Stimulated activated CD4-positive, alpha-beta T cell treated with anti-CD3 and anti-CD28 coated beads, Interleukin-4, amount 100 ng/mL, for 24 hours (primary cell): ENCODE measurements at regions not wholly inside any gene's neighbourhood (a gene's known extent, or its start where the extent isn't known, plus 50 kb on each side); places are given as distances from the start of the nearest gene placed in this dataset.
"Not testable (repeated sequence)": the region's sequence is repeated elsewhere in the genome, so short reads cannot be mapped to it uniquely, and the experiment has no call there.

Experiments
- DNase-seq: peaks from one replicate; pipeline ENCODE4 v3.0.0-alpha.2; 2020

DNA sequence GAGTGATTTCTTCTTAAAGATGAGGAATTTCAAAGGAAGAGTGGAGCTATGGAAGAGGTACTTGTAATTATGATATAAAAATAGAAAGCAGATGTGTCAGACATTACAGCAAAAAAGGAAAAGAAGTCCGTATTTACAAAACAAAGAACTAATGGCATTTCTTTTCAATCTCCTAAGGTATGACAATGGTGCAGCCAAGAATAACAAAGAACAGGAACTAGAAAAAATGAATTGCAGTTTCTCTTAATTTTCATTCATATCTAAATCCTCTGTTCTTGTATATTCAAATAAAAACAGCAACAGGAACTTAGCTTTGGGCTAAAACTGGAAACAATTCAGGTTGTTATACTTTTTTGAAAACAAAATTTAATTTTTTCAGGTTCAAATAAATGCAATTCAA is 105.1 kb downstream of the SPRY1 start:
- DNase-seq, result no peak

DNA sequence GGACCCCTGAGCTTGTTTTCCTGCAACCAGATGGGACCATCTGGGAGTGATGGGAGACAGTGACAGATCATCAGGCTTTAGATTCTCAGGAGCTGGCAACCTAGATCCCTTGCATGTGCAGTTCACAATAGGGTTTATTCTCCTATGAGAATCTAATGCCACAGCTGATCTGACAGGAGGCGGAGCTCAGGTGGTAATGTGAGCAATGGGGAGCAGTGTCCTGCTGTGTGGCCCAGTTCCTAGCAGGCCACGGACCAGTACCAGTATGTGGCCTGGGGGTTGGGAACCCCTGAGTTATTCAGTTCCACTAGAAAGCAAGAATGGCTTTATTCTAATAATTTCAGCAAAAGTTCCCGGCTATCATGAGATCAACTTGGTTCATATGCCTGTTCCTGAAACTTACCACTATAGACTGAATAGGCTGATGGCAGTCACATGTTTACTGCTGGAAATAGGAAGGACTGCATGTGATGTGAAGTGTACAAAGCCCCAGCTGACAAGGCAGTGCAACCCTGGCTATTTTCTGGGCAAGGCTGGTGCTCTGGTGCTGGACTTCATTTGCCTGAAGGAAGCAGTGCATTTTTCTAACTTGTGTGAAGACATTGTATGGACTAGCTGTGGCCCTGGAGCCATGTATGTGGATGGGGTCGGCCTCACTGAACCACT is 107.2 kb downstream of the SPRY1 start:
- DNase-seq, result no peak

DNA sequence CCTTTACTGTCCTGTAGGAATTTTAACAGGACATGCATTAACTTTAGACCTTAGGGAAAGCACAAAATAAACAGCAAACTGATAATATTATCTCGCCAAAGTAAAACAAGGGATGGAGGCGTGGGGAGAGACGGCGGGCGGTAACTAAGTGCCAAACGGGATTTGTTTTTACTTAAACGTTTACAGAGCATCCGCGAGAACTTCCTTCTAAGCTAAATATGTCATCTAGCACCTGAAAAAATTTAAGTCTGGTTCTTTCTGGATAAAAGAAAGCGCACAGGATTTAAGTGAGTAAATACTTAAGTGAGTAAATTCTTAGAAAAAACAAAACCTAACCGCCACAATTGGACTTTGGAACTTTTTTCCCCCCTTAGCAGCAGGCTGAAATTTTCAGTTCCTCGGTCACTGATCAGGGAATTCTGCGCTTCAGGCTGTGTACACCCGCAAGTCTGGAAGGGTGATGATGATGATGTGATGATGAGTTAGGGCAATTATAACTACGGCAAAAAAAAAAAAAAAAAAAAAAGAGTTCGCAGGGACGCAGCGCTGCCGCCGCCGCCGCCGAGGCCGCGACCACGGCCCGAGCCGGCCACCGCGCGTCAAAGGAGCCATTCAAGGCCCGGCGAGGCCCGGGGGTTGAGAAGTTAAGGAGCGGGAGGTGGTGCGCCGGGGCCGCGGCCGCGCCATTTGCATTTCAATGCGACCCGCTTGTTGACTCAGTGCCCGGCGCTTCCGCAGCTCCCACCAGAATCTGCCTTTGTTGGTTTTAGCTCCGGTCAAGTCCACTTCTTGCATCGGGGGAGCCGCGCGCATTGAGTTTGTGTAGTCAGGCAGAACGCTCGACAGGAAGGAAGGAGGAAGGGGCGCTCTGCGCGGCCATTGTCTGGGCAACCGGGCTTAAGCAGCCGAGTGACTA is 108.8 kb downstream of the SPRY1 start:
- no peak for DNase-seq

DNA sequence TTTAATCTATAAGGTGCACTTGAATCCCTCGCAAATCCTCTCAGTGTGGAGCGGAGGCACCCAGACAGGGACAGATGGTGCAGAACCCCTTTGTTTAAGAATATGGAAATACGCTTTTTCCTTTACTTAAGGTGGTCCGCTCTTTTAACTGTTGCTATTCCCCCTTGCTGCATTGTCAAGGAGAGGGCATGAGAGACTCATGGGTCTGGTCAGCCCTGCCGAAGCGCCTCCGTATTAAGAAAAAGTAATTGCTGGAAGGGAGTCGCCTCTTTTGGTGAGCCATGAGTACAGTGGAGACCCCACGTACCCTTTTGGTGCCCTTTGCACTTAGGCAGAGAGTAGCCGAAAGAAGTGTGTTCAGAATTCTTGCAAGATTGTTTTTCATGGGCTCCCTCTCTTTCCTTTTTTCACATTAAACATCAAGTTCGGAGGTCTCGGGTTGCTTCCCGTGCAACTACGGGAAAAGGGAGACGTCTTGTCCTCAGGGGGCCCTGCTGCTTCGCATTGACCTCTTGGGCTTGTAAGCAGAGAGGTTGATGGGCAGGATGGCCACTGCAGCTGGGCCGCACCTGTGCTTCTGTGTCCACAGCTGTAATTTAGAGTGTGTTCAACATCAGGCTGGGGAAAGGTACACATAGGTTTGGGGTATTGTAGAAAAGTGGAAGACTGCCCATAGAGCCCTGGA is 109.6 kb downstream of the SPRY1 start:
- no peak for DNase-seq

DNA sequence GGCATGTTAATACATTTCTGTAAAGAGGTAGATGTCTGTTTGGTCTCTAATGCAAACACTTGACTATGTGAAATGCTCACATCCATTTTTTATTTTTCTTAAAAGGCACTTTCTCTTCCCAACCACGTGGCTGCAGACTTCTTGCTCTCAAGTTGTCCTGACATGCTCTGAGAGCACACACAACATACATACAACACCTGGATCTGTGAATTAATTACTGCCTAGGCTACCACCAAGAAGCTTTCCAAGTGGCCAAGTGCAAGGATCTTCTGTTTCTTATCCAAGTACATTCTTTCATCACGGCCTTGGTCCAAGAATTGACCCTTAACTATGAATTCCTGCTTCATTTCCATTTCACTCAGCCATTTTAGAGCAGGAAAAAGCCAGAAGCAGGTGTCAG is 110.8 kb downstream of the SPRY1 start:
- DNase-seq, result no peak

DNA sequence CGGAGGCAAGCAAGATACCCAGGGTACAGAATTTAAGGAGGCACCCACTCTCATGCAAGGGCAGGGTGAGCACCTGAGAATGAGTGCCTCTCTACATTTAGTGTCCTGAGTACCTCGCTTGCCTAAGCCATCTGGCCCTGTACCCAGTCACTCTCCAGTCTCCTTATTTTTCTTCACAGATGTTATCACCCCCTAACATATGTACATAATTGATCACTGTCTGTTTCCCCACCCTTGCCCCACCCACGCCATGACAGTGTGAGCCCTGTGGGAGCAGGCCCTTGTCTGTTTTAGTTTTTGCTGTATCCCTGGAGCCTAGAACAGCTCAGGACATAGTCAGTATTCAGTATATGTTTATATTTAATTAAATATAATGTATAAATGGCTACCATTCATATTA is 113.6 kb downstream of the SPRY1 start:
- DNase-seq, result no peak

DNA sequence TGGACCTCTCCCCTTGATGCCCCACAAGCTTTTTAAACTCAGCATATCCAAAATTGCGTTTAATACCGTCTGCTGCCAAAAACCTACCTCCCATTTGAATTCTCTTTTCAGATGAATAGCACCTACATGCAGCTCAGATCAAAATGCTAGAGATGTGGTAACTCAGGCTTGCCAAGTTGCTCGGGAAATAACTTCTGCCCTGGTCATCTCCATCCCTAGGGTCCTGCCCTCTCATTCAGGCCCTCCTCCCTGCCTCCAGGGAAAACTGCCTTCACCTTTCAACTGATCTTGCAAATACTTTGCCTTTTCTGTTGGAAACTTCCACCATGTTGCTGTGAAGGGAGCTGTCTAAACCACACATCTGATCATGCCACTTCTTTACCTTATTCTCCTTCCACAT is 114.1 kb downstream of the SPRY1 start:
- DNase-seq, result no peak

DNA sequence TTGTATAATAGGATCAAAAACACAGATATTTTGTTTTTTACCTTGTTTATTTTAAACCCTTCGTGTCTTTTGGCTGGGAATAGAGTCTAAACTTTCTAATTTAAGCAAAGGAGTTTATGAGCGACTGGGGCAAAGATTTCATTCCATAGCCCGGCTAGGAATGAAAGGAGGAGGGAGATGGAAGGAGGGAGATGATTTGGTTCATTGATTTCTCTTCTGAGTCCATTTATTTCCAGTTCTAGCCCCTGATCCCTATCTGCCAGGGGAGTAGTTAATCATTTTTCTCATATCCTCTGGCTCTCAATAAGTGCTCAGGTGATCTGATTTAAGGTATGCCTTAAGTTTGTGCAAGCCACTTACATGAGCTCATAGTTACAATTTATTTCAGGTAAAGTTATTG is 120.0 kb downstream of the SPRY1 start:
- DNase-seq, result no peak

DNA sequence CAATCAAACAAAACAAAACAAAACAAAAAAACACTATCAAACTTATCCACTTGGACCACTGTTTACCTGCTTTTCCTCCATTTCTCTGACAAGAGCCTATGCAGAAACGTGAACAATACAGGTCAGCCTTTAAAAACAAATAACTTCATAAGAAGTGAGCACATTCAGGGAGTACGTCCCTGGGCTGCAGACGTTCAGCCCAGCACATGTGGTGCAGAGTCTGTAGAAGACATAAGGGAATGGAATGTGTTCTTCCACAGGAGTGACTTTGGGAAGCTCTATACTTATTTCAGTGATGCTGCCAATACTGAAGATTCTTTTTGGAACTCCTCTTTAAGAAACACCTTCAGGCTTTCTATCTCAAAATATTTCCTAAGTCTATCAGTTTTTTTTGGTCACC is 120.6 kb downstream of the SPRY1 start:
- no peak for DNase-seq

DNA sequence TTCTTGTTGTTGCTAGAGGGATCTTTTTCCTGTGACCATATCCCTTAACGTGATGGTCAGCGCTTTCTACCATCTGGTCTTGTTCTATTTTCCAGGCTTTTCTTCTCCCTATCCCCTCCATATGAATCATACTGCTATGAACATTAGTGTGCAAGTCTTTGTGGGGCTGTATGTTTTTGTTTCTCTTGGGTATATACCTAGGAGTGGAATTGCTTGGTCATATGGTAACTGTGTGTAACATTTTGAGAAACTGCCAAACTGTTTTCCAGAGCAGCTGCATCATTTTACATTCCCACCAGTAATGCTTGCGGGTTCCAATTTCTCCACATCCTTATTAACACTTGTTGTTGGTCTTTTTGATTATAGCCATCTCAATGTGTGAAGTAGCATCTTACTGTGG is 121.4 kb downstream of the SPRY1 start:
- DNase-seq, result no peak

DNA sequence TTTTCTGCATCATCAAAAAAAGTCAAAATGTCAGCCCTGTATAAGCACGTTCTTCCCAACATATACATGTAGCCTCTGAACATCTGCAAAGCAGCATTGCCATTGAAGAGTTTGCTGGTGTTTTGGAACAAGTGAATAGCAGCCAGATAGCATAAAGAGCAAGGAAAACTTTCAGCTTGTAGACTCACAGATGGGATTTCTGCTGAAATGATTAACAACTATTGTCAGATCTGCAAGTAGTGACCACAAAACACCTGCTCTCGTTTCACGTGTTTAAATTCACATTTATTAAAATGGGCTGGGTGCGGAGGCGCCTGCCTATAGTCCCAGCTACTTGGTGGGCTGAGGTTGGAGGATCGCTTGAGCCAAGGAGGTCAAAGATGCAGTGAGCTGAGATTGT is 123.7 kb downstream of the SPRY1 start:
- no peak for DNase-seq

DNA sequence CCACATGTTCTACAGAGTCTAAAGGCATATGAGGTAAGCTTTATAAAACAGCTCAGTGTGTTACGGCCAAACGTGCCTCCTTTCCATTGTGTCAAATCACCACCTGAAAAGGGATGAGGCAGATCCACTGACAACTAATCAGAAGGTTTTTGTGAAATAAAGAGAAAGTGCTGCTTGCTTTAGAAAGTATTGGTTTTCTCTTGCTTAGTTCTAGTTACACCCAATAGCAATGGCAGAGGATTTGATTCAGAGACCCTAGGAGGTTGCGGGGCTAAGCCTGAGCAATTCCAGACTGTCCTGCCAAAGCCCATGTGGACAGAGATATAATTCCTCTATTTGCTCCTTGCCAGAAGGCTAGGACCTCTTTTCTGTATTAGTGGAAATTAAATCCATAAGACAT is 125.5 kb downstream of the SPRY1 start:
- no peak for DNase-seq

DNA sequence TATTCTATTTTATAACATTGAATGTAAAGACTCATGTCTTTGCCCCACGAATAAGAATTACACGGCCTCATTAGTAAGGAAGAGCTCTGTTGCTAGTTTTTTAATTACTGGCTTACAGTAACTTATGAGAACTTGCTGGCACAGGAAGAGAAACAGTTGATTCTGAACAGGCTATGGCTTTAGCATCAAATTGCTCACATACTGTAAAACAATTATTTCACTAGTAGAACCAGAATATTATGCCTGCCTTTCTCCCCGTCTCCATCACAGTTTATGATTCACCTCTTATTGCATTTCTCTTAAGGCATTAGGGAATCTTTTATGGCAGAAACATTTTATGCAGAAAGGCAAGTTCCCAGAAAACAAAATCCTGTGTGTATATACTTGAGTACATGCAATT is 126.1 kb downstream of the SPRY1 start:
- no peak for DNase-seq

DNA sequence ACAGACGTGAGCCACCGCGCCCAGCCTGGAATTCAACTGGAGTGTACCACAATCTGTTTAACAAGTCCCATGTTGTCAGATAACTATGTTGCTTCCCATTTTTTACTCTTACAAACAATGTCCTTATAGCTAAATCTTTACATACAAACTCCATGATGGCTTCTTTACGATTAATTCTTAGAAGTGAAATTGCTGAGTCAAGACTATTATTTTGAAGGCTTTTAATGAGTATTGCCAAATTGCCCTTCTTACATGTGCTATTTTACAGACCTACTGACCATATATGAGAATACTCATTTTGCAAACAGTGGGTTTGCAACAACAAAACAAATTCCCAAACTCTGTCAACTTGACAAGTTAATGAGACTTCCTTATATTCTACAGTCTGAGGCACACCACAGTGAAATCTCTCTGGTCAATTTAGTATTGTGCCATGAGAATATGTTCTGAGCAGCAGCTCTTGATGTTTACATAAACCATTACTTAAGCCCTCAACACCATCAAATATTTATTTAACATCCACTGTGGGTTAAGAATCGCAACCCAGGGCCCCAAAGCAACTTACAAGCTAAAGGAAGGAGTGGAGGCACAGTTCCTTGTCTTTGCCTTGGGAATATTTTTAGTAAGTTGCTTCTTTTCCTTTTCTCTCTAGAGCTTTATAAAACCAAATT is 128.5 kb downstream of the SPRY1 start:
- no peak for DNase-seq

DNA sequence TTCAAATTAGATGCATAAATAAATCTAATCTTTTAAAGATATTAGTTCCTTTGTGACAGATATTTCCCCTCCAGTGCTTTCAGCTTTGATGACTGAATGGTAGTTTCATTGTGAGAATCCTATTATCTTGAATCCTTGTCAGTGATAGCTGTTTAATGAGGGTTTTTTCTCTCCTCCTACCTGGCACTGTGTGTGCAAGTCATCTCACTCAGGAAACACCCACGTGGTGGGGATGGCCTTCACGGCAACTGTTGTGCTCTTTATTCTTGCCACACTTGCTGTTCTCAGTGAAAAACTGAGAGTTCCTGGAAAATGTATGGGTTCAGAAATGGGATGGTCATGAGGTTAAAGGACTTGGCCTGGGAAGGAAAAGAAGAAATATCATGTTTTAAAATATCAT is 129.9 kb downstream of the SPRY1 start:
- no peak for DNase-seq

DNA sequence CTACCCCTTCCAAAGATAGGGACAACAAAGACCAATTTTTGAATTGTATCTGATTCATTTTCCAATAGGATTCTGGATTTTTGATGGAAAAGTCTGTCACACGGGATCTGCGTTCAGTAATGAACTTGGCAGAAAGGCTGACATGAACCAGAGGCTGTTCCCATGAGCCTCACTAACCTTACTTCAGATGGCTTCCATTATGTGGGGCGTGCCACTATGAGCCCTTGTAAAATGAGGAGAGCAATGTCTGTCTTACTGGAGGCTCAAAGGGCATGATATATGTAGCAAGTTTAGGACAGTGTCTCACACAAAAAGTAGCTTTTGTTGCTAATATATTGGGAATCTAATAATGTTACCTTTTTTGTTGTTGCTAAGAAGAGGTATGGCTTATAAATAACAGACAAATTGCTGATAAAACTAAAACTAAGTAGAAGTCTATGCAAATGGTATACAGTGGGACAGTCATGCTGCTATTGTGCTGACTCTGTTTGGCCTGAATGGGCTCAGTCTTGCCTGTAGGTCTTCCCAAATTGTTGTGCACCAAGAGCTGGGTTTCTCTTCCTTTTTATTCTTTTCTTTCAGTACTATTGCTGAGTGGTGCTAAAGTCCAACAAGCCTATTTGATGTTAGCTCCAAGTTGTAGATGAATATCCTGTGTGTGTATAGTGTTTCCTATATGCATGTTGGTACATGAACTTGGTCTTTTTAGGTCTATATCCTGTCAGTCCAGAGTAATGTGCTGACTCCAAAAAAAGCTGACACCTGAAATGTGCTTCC is 132.1 kb downstream of the SPRY1 start:
- DNase-seq, result no peak

DNA sequence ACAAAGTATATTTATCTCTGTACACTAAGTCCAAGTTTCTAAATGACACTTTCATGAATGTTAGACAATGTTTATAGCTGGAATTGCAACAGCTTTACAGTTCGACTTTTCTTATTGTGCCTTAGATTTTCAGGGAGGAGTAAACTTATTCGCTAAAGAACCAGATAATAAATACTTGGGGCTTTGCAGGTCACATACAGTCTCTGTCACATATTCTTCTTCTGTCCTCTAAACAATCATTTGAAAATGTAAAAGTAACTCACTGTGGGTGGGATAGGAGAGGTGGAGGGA is 132.6 kb downstream of the SPRY1 start:
- DNase-seq, result no peak

DNA sequence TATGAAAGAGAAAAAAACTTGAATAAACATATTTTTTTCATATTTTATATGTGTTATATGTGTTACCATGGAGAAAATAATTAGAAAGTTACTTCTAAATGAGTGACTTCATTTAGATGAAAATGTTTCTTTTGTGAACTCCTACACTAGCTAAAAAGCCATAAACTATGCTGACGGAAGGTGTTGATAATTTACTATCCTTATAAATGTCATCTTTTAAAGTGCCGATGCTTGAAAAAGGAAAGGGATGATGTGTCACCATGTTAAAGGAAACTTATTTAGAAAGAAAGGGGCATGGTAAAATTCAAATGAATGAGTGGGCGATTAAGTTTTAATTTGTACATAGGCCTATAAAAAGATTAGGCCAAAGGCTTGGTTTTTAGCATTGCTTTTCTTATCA is 133.8 kb downstream of the SPRY1 start:
- DNase-seq, result no peak

DNA sequence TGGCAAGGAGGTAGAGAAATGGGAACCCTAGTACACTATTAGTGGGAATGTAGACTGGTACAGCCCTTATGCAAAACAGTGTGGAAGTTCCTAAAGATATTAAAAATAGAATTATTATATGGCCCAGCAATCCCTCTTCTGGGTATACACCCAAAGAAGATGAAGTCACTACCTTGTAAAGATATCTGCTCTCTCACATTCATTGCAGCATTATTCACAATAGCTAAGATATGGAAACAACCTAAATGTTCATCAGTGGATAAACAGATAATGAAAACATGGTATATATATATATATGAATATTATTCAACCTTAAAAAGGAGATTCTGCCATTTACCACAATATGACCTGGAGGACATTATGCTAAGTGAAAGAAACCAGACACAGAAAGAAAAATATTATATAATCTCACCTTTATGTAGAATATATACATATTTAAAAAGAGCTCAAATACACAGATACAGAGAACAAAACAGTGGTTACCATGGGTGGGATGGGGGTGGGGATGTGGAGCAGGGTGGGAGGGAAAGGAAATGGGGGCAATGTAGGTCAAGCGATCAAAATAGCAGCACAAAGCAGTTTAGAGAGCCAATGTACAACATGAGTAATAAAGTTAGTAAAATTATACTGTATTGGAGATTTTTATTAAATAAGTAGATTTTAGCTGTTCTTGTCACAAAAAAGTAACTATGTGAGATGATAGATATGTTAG is 138.6 kb downstream of the SPRY1 start:
- DNase-seq, result no peak

DNA sequence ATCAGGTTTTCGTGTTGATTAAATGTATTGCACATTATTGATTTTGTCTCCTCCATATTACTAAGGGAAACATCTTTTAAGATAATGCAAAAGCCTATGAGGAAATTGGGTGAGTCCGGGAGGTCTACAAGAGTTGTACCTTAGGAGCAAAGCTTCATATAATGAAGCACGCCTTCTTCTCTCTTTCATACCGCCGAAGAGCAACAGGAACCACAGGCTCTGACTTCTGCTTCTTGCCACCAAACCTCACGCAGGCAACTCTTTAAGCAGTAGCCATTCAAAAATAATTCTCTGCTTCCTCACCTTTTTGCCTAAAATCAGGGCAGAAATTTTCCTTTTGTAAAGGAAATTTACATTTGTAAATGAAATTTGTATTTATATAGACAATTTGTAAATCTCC is 139.6 kb downstream of the SPRY1 start:
- no peak for DNase-seq

DNA sequence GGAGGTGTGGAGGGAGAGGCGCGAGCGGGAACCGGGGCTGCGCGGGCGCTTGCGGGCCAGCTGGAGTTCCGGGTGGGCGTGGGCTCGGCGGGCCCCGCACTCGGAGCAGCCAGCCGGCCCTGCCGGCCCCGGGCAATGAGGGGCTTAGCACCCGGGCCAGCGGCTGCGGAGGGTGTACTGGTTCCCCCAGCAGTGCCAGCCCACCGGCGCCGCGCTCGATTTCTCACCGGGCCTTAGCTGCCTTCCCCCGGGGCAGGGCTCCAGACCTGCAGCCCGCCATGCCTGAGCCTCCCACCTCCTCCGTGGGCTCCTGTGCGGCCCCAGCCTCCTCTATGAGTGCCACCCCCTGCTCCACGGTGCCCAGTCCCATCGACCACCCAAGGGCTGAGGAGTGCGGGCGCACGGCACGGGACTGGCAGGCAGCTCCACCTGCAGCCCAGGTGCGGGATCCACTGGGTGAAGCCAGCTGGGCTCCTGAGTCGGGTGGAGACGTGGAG is 141.4 kb downstream of the SPRY1 start:
- DNase-seq, result not testable (repeated sequence)
